OCI-LY3 (cell line): ENCODE measurements at regions not wholly inside any gene's neighbourhood (a gene's known extent, or its start where the extent isn't known, plus 50 kb on each side); places are given as distances from the start of the nearest gene placed in this dataset.

Experiments used
- EZH2phosphoT487 ChIP-seq: fragments of 200-600 bp; shearing (Covaris generic); IDR thresholded peaks from 2 replicates; pipeline ENCODE4 v1.6.1; 2018; ENCODE audit warnings: antibody characterized with exemption, mixed run types, low read depth
- TF ChIP-seq, protein P1 (sequence below): fragments of 200-600, 300-600 bp; sonication (generic); IDR thresholded peaks from 2 replicates; pipeline ENCODE4 v1.5.1; 2014; ENCODE audit warnings: antibody characterized with exemption, low read length, low read depth

GRCh38 chr18:6661692-6662415 lies 67.7 kb upstream of the ARHGAP28 start:
- TF ChIP-seq, protein P1, sequence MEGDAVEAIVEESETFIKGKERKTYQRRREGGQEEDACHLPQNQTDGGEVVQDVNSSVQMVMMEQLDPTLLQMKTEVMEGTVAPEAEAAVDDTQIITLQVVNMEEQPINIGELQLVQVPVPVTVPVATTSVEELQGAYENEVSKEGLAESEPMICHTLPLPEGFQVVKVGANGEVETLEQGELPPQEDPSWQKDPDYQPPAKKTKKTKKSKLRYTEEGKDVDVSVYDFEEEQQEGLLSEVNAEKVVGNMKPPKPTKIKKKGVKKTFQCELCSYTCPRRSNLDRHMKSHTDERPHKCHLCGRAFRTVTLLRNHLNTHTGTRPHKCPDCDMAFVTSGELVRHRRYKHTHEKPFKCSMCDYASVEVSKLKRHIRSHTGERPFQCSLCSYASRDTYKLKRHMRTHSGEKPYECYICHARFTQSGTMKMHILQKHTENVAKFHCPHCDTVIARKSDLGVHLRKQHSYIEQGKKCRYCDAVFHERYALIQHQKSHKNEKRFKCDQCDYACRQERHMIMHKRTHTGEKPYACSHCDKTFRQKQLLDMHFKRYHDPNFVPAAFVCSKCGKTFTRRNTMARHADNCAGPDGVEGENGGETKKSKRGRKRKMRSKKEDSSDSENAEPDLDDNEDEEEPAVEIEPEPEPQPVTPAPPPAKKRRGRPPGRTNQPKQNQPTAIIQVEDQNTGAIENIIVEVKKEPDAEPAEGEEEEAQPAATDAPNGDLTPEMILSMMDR: no peak
- no peak for TF ChIP-seq EZH2phosphoT487
